Stomach (tissue), 4 donors: ENCODE measurements at regions not wholly inside any gene's neighbourhood (a gene's known extent, or its start where the extent isn't known, plus 50 kb on each side); places are given as distances from the start of the nearest gene placed in this dataset.

Experiments
- CTCF ChIP-seq, 7 experiments: fragments of 450-650 bp in 4 of 7; fragments of 200-600 bp in 3 of 7; sonication (generic) in 3 of 7; IDR thresholded peaks; one replicate each; pipeline ENCODE4 v1.5.1; 2016 to 2019; ENCODE audit warnings: antibody characterized with exemption in 7 of 7, control low read depth in 2 of 7, mild to moderate bottlenecking in 1 of 7
- EP300 ChIP-seq: sonication (generic); formaldehyde crosslinking; IDR thresholded peaks from one replicate; pipeline ENCODE4 v1.6.1; 2017; ENCODE audit warnings: antibody characterized with exemption
- POLR2A ChIP-seq, 4 donors: fragments of 450-650 bp; IDR thresholded peaks; one replicate each; pipeline ENCODE4 v1.6.1; 2016; ENCODE audit warnings: antibody characterized with exemption in 4 of 4, control low read depth in 2 of 4, mild to moderate bottlenecking in 1 of 4, moderate library complexity in 1 of 4

GRCh38 chr7:42733040-42733439 lies 178.8 kb downstream of the C7orf25 start:
- TF ChIP-seq POLR2A (IDR thresholded peaks at IDR 0.05) = no peak
- TF ChIP-seq CTCF (IDR thresholded peaks at IDR 0.05) = no peak
- TF ChIP-seq EP300 = no peak
